ENCODE measurements at regions not wholly inside any gene's neighbourhood (a gene's known extent, or its start where the extent isn't known, plus 50 kb on each side); places are given as distances from the start of the nearest gene placed in this dataset.
"Not testable (repeated sequence)": the region's sequence is repeated elsewhere in the genome, so short reads cannot be mapped to it uniquely, and the experiment has no call there.

GRCh38 chr22:11066458-11067285 is 4461.3 kb upstream of the OR11H1 start:
- TF ChIP-seq, protein P1, sequence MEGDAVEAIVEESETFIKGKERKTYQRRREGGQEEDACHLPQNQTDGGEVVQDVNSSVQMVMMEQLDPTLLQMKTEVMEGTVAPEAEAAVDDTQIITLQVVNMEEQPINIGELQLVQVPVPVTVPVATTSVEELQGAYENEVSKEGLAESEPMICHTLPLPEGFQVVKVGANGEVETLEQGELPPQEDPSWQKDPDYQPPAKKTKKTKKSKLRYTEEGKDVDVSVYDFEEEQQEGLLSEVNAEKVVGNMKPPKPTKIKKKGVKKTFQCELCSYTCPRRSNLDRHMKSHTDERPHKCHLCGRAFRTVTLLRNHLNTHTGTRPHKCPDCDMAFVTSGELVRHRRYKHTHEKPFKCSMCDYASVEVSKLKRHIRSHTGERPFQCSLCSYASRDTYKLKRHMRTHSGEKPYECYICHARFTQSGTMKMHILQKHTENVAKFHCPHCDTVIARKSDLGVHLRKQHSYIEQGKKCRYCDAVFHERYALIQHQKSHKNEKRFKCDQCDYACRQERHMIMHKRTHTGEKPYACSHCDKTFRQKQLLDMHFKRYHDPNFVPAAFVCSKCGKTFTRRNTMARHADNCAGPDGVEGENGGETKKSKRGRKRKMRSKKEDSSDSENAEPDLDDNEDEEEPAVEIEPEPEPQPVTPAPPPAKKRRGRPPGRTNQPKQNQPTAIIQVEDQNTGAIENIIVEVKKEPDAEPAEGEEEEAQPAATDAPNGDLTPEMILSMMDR (IDR thresholded peaks at IDR 0.05), result no peak
- Mint-ChIP-seq H3K27ac (no peak overlapping the region), H3K4me3 (no peak overlapping the region), H3K9me3 (peaks cover 44% of the 10 kb centered on the region), H3K36me3 (ENCODE audit: low read depth) (peaks cover 8% of the 10 kb centered on the region), H3K27me3 (no peaks in the 10 kb centered on the region), H3K4me1 (ENCODE audit: low read depth) (no peaks in the 10 kb centered on the region)
- DNase-seq, result no peak
- POLR2A ChIA-PET, result no interaction called here
- CTCF ChIA-PET, result no interaction called here
- ATAC-seq, result no peak
- intact Hi-C loops (cut with micrococcal nuclease), result no loop called here

- POLR2A ChIA-PET; CTCF ChIA-PET; ATAC-seq; H3K36me3 Mint-ChIP-seq (ENCODE audit: low read depth); H3K4me3 Mint-ChIP-seq; H3K4me1 Mint-ChIP-seq (ENCODE audit: low read depth); H3K27ac Mint-ChIP-seq; DNase-seq; intact Hi-C loops (cut with micrococcal nuclease); H3K27me3 Mint-ChIP-seq: not testable (repeated sequence)
- H3K9me3 Mint-ChIP-seq, result peaks cover 42% of the 10 kb centered on the region
Observed at GRCh38 chr22:11067286-11067871, 4460.6 kb upstream of the OR11H1 start.

- DNase-seq; H3K36me3 Mint-ChIP-seq (ENCODE audit: low read depth); H3K27me3 Mint-ChIP-seq; POLR2A ChIA-PET; CTCF ChIA-PET; H3K27ac Mint-ChIP-seq; H3K4me1 Mint-ChIP-seq (ENCODE audit: low read depth); ATAC-seq; intact Hi-C loops (cut with micrococcal nuclease); H3K4me3 Mint-ChIP-seq: not testable (repeated sequence)
- peaks cover 39% of the 10 kb centered on the region for H3K9me3 Mint-ChIP-seq
Observed at GRCh38 chr22:11067937-11068336, 4460.1 kb upstream of the OR11H1 start.

DNA sequence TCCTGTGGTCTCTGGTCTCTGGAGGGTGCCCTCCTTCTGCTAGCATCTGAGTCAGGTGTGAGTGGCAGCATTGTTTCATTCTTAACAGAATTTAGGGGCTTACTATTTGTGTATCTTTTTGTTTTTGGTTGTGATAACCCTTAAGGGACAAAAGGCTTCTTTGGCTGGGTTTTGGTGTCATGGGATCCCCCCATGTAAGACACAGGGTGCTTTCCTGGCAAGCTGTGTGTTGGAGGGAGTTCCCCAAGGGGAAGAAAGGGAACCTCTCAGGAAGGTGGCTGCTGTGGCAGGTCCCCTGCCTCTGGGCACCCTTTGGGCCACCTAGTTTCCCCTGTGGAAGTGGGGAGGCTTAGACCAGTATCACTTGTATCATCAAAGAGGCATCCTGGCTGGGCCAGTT is 4459.6 kb upstream of the OR11H1 start:
- H3K9me3 Mint-ChIP-seq, result peaks cover 35% of the 10 kb centered on the region
- intact Hi-C loops (cut with micrococcal nuclease); H3K4me1 Mint-ChIP-seq (ENCODE audit: low read depth); H3K27me3 Mint-ChIP-seq; DNase-seq; H3K36me3 Mint-ChIP-seq (ENCODE audit: low read depth); ATAC-seq; CTCF ChIA-PET; POLR2A ChIA-PET; H3K4me3 Mint-ChIP-seq; H3K27ac Mint-ChIP-seq: not testable (repeated sequence)

Measured in activated CD8-positive, alpha-beta T cell treated with anti-CD3 and anti-CD28 coated beads for 36 hours (primary cell).